PC-3 (cell line): ENCODE measurements at regions not wholly inside any gene's neighbourhood (a gene's known extent, or its start where the extent isn't known, plus 50 kb on each side); places are given as distances from the start of the nearest gene placed in this dataset.
"Not testable (repeated sequence)": the region's sequence is repeated elsewhere in the genome, so short reads cannot be mapped to it uniquely, and the experiment has no call there.

ENCODE experiments used
- ATAC-seq: fragments of 200-7000 bp; cut with Tn5 transposase; 2 replicates; pipeline ENCODE4 v1.9.1; 2020; ENCODE audit warnings: mild to moderate bottlenecking, moderate library complexity
- BruUV-seq: library from RNA; stranded (reverse); fragments of 400-500 nt; replicated peaks from 2 replicates; lab custom pipeline; 2021; lab: Mats Ljungman, UMichigan
- CTCF ChIA-PET: fragments of 300-600 bp; sonication (Branson Sonifier 250); formaldehyde crosslinking; loops from one replicate; lab custom pipeline; 2022; ENCODE audit warnings: antibody characterized with exemption; lab: Charles Lee
- POLR2A ChIA-PET: fragments of 300-600 bp; sonication (Branson Sonifier 250); formaldehyde crosslinking; loops from one replicate; lab custom pipeline; 2022; ENCODE audit warnings: antibody characterized with exemption; ENCODE audit not compliant: unreplicated experiment; lab: Charles Lee
- DNase-seq: peaks from one replicate; pipeline ENCODE4 v3.0.0-alpha.2; 2015
- H2AFZ ChIP-seq: fragments of 300-600 bp; sonication (generic); 2 replicates; pipeline ENCODE4 v1.6.0; 2016; ENCODE audit warnings: antibody characterized with exemption, low read length
- H3F3A ChIP-seq: fragments of 300-600 bp; sonication (generic); one replicate; pipeline ENCODE4 v1.6.0; 2017; ENCODE audit warnings: antibody characterized with exemption, low read length, control low read depth, mild to moderate bottlenecking; ENCODE audit not compliant: unreplicated experiment
- H3K27ac ChIP-seq: fragments of 300-600 bp; sonication (generic); 2 replicates; pipeline ENCODE4 v1.5.1; 2016; ENCODE audit warnings: mild to moderate bottlenecking, low read length
- H3K27me3 ChIP-seq: fragments of 300-600 bp; sonication (generic); 2 replicates; pipeline ENCODE4 v1.6.1; 2016; ENCODE audit warnings: low read length, mixed read lengths
- H3K36me3 ChIP-seq: fragments of 300-600 bp; sonication (generic); 2 replicates; pipeline ENCODE4 v1.6.1; 2016; ENCODE audit warnings: low read depth, mixed run types, low read length, mixed read lengths
- H3K4me1 ChIP-seq: fragments of 300-600 bp; sonication (generic); 2 replicates; pipeline ENCODE4 v1.5.1; 2016; ENCODE audit warnings: low read length; ENCODE audit not compliant: insufficient read depth
- H3K4me2 ChIP-seq: fragments of 300-600 bp; sonication (generic); 2 replicates; pipeline ENCODE4 v1.6.0; 2016; ENCODE audit warnings: low read length
- H3K4me3 ChIP-seq: fragments of 300-600 bp; sonication (generic); 2 replicates; pipeline ENCODE4 v1.5.1; 2016; ENCODE audit warnings: mild to moderate bottlenecking, low read length, mixed read lengths
- H3K79me2 ChIP-seq: fragments of 300-600 bp; sonication (generic); 2 replicates; pipeline ENCODE4 v1.6.1; 2017; ENCODE audit warnings: low read length, mixed read lengths
- H3K9ac ChIP-seq: fragments of 300-600 bp; sonication (generic); 2 replicates; pipeline ENCODE4 v1.6.0; 2016; ENCODE audit warnings: mild to moderate bottlenecking, low read length
- H3K9me2 ChIP-seq: fragments of 300-600 bp; sonication (generic); replicated peaks from 2 replicates; pipeline ENCODE4 v1.6.1; 2016; ENCODE audit warnings: mixed run types, low read length, mixed read lengths
- H3K9me3 ChIP-seq: fragments of 300-600 bp; sonication (generic); 2 replicates; pipeline ENCODE4 v1.6.1; 2016; ENCODE audit warnings: low read length, mixed read lengths
- H4K20me1 ChIP-seq: fragments of 300-600 bp; sonication (generic); 2 replicates; pipeline ENCODE4 v1.6.1; 2016; ENCODE audit warnings: low read length, mixed read lengths
- CTCF ChIP-seq: fragments of 300-600 bp; sonication (generic); conservative IDR thresholded peaks from 2 replicates; pipeline ENCODE4 v1.5.1; 2017; ENCODE audit warnings: antibody characterized with exemption, low read depth, mild to moderate bottlenecking, low read length
- EZH2 ChIP-seq: fragments of 300-600 bp; sonication (generic); IDR thresholded peaks from one replicate; pipeline ENCODE4 v1.6.1; 2017; ENCODE audit warnings: antibody characterized with exemption, mild to moderate bottlenecking, low read length; ENCODE audit not compliant: unreplicated experiment
- EZH2phosphoT487 ChIP-seq: fragments of 300-600 bp; sonication (generic); IDR thresholded peaks from 2 replicates; pipeline ENCODE4 v1.6.1; 2018; ENCODE audit warnings: mild to moderate bottlenecking, antibody characterized with exemption, low read length, borderline replicate concordance
- intact Hi-C: fragments of 100-400 bp; cut with micrococcal nuclease; formaldehyde crosslinking; loops from 2 replicates; pipeline ENCODE4 v1.9.0; 2023

GRCh38 chr13:64078025-64078424 is 2662.4 kb upstream of the PCDH20 start:
- DNase-seq (no peak), ATAC-seq (no peak)
- Histone ChIP-seq H3K4me2 (no peak overlapping the region), H3K27me3 (no peaks in the 10 kb centered on the region), H3K9me2 (no peaks in the 10 kb centered on the region), H4K20me1 (no peaks in the 10 kb centered on the region), H3K27ac (no peak overlapping the region), H3K9ac (no peak overlapping the region), H3K4me1 (no peaks in the 10 kb centered on the region), H2AFZ (no peak overlapping the region), H3K79me2 (no peaks in the 10 kb centered on the region), H3K4me3 (no peak overlapping the region), H3K9me3 (no peaks in the 10 kb centered on the region), H3F3A (no peaks in the 10 kb centered on the region), H3K36me3 (no peaks in the 10 kb centered on the region)
- POLR2A ChIA-PET, result no interaction called here
- TF ChIP-seq EZH2, result no peak
- no peak for TF ChIP-seq EZH2phosphoT487
- no peak for TF ChIP-seq CTCF
- BruUV-seq, result no TSS peak
- intact Hi-C loops, result no loop called here
- CTCF ChIA-PET, result no interaction called here

- H2AFZ ChIP-seq, H3F3A ChIP-seq, H3K9me3 ChIP-seq, H3K27me3 ChIP-seq, H3K79me2 ChIP-seq, DNase-seq, H3K4me1 ChIP-seq, H3K4me3 ChIP-seq, BruUV-seq, CTCF ChIA-PET, H3K9ac ChIP-seq, H3K4me2 ChIP-seq, ATAC-seq, intact Hi-C loops, H4K20me1 ChIP-seq, POLR2A ChIA-PET, H3K9me2 ChIP-seq, H3K36me3 ChIP-seq, H3K27ac ChIP-seq: not testable (repeated sequence)
Measured at GRCh38 chr13:64077132-64077835, 2661.6 kb upstream of the PCDH20 start.

GRCh38 chr13:64075543-64076271 is 2660.1 kb upstream of the PCDH20 start:
- no peak for ATAC-seq
- Histone ChIP-seq H3K79me2 (no peaks in the 10 kb centered on the region), H3K4me1 (no peaks in the 10 kb centered on the region), H3K4me3 (no peak overlapping the region), H4K20me1 (no peaks in the 10 kb centered on the region), H3K27ac (no peak overlapping the region), H3K27me3 (no peaks in the 10 kb centered on the region), H3K4me2 (no peak overlapping the region), H2AFZ (no peak overlapping the region), H3K9me3 (no peaks in the 10 kb centered on the region), H3K9ac (no peak overlapping the region), H3F3A (no peaks in the 10 kb centered on the region), H3K9me2 (no peaks in the 10 kb centered on the region), H3K36me3 (no peaks in the 10 kb centered on the region)
- TF ChIP-seq EZH2phosphoT487, result no peak
- TF ChIP-seq EZH2, result no peak
- TF ChIP-seq CTCF, result no peak
- ChIA-PET CTCF (no interaction called here), POLR2A (no interaction called here)
- intact Hi-C loops, result no loop called here
- BruUV-seq, result no TSS peak
- no peak for DNase-seq
